Activated B cell treated with CpG ODN at 0.5 μM for 24 hours (primary cell): ENCODE measurements at regions not wholly inside any gene's neighbourhood (a gene's known extent, or its start where the extent isn't known, plus 50 kb on each side); places are given as distances from the start of the nearest gene placed in this dataset.

ENCODE experiments used
- ATAC-seq: fragments of 200-7000 bp; cut with Tn5 transposase; one replicate; pipeline ENCODE4 v1.10.0; 2021; ENCODE audit warnings: low read depth, mild to moderate bottlenecking, moderate library complexity
- CTCF ChIA-PET: fragments of 350-600 bp; sonication (Branson Sonifier 250); formaldehyde crosslinking; loops from one replicate; lab custom pipeline; 2021; ENCODE audit warnings: antibody characterized with exemption; lab: Charles Lee
- POLR2A ChIA-PET: fragments of 350-600 bp; sonication (Branson Sonifier 250); formaldehyde crosslinking; loops from one replicate; lab custom pipeline; 2021; ENCODE audit warnings: antibody characterized with exemption; lab: Charles Lee
- DNase-seq: peaks from one replicate; pipeline ENCODE4 v3.0.0; 2022
- H3K27ac Mint-ChIP-seq: one replicate; pipeline ENCODE4 v1.8.0; 2020; ENCODE audit warnings: mixed read lengths
- H3K27me3 Mint-ChIP-seq: one replicate; pipeline ENCODE4 v1.8.0; 2021; ENCODE audit warnings: mixed read lengths
- H3K36me3 Mint-ChIP-seq: one replicate; pipeline ENCODE4 v1.8.0; 2021; ENCODE audit warnings: low read depth, mixed read lengths
- H3K4me1 Mint-ChIP-seq: one replicate; pipeline ENCODE4 v1.8.0; 2021; ENCODE audit warnings: mixed read lengths
- H3K4me3 Mint-ChIP-seq: one replicate; pipeline ENCODE4 v1.8.0; 2020; ENCODE audit warnings: mild to moderate bottlenecking, mixed read lengths
- H3K9me3 Mint-ChIP-seq: one replicate; pipeline ENCODE4 v1.8.0; 2020; ENCODE audit warnings: mixed read lengths
- CTCF ChIP-seq: fragments of 200-600 bp; IDR thresholded peaks from one replicate; pipeline ENCODE4 v1.8.0; 2022; ENCODE audit warnings: antibody characterized with exemption, mild to moderate bottlenecking
- intact Hi-C: fragments of 100-400 bp; cut with micrococcal nuclease; formaldehyde crosslinking; loops from one replicate; pipeline ENCODE4 v1.15.1; 2024

- intact Hi-C loops = no loop called here
- Mint-ChIP-seq H3K36me3 (no peaks in the 10 kb centered on the region), H3K9me3 (peaks cover 4% of the 10 kb centered on the region), H3K27ac (no peak overlapping the region), H3K4me1 (no peaks in the 10 kb centered on the region), H3K4me3 (no peak overlapping the region), H3K27me3 (no peaks in the 10 kb centered on the region)
- no peak for DNase-seq
- ATAC-seq = no peak
- CTCF ChIA-PET = no interaction called here
- POLR2A ChIA-PET = no interaction called here
- no peak for TF ChIP-seq CTCF
Measured at GRCh38 chr18:40382197-40382596, 1572.8 kb upstream of the PIK3C3 start.

- no peak for TF ChIP-seq CTCF
- ATAC-seq (no peak), DNase-seq (no peak)
- H3K4me3 Mint-ChIP-seq = no peak overlapping the region
- no peaks in the 10 kb centered on the region for H3K4me1 Mint-ChIP-seq
- H3K36me3 Mint-ChIP-seq = no peaks in the 10 kb centered on the region
- no peak overlapping the region for H3K27ac Mint-ChIP-seq
- no peaks in the 10 kb centered on the region for H3K27me3 Mint-ChIP-seq
- ChIA-PET POLR2A (no interaction called here), CTCF (no interaction called here)
- intact Hi-C loops = no loop called here
- H3K9me3 Mint-ChIP-seq = peaks cover 4% of the 10 kb centered on the region
Measured at GRCh38 chr18:40380686-40381439, 1574.2 kb upstream of the PIK3C3 start.

GRCh38 chr18:40375837-40376236 is 1579.2 kb upstream of the PIK3C3 start:
- no peak overlapping the region for H3K4me3 Mint-ChIP-seq

GRCh38 chr18:40371673-40372072 is 1583.4 kb upstream of the PIK3C3 start:
- intact Hi-C loops = no loop called here
- H3K4me3 Mint-ChIP-seq = no peak overlapping the region
- no peak for ATAC-seq
- POLR2A ChIA-PET = no interaction called here
- DNase-seq = no peak
- H3K36me3 Mint-ChIP-seq = no peaks in the 10 kb centered on the region
- H3K9me3 Mint-ChIP-seq = no peaks in the 10 kb centered on the region
- TF ChIP-seq CTCF = no peak
- CTCF ChIA-PET = no interaction called here
- no peaks in the 10 kb centered on the region for H3K4me1 Mint-ChIP-seq
- no peaks in the 10 kb centered on the region for H3K27me3 Mint-ChIP-seq
- no peak overlapping the region for H3K27ac Mint-ChIP-seq

More at GRCh38 chr18:40375837-40376236, 1579.2 kb upstream of the PIK3C3 start:
- TF ChIP-seq CTCF = no peak
- DNase-seq (no peak), ATAC-seq (no peak)
- ChIA-PET POLR2A (no interaction called here), CTCF (no interaction called here)
- intact Hi-C loops = no loop called here
- Mint-ChIP-seq H3K9me3 (no peaks in the 10 kb centered on the region), H3K4me1 (no peaks in the 10 kb centered on the region), H3K36me3 (no peaks in the 10 kb centered on the region), H3K27me3 (no peaks in the 10 kb centered on the region), H3K27ac (no peak overlapping the region)

GRCh38 chr18:40367576-40367975 is 1587.5 kb upstream of the PIK3C3 start:
- ATAC-seq = no peak
- peaks cover 2% of the 10 kb centered on the region for H3K9me3 Mint-ChIP-seq
- H3K4me1 Mint-ChIP-seq = no peaks in the 10 kb centered on the region
- CTCF ChIA-PET = no interaction called here
- no peak for TF ChIP-seq CTCF
- POLR2A ChIA-PET = no interaction called here
- H3K4me3 Mint-ChIP-seq = no peak overlapping the region
- H3K27ac Mint-ChIP-seq = no peak overlapping the region
- intact Hi-C loops = no loop called here
- no peaks in the 10 kb centered on the region for H3K36me3 Mint-ChIP-seq
- DNase-seq = no peak
- no peaks in the 10 kb centered on the region for H3K27me3 Mint-ChIP-seq
